Loucy (cell line): ENCODE measurements at regions not wholly inside any gene's neighbourhood (a gene's known extent, or its start where the extent isn't known, plus 50 kb on each side); places are given as distances from the start of the nearest gene placed in this dataset.

Experiments
- H2AFZ ChIP-seq: fragments of 200-600 bp; sonication (generic); 2 replicates; pipeline ENCODE4 v1.6.0; 2016; ENCODE audit warnings: antibody characterized with exemption, mild to moderate bottlenecking, low read length, moderate library complexity
- H3F3A ChIP-seq: fragments of 200-600 bp; 2 replicates; pipeline ENCODE4 v1.6.0; 2016; ENCODE audit warnings: antibody characterized with exemption, low read depth, mild to moderate bottlenecking
- H3K27me3 ChIP-seq: fragments of 200-600 bp; sonication (generic); 2 replicates; pipeline ENCODE4 v1.6.1; 2014; ENCODE audit warnings: low read length, mild to moderate bottlenecking; ENCODE audit not compliant: insufficient read depth, poor library complexity, severe bottlenecking
- H3K36me3 ChIP-seq: fragments of 200-600 bp; sonication (generic); 2 replicates; pipeline ENCODE4 v1.6.1; 2016; ENCODE audit warnings: low read length; ENCODE audit not compliant: insufficient read depth
- H3K4me1 ChIP-seq: fragments of 200-600 bp; sonication (generic); 2 replicates; pipeline ENCODE4 v1.5.1; 2014; ENCODE audit warnings: low read length, mild to moderate bottlenecking; ENCODE audit not compliant: insufficient read depth, poor library complexity, severe bottlenecking
- H3K4me2 ChIP-seq: fragments of 200-600 bp; sonication (generic); 2 replicates; pipeline ENCODE4 v1.6.0; 2014; ENCODE audit warnings: antibody characterized with exemption, low read length, low read depth, mild to moderate bottlenecking; ENCODE audit not compliant: poor library complexity, severe bottlenecking
- H3K4me3 ChIP-seq: fragments of 200-600 bp; sonication (generic); 2 replicates; pipeline ENCODE4 v1.5.1; 2014; ENCODE audit warnings: low read length, mild to moderate bottlenecking, mixed read lengths; ENCODE audit not compliant: poor library complexity, severe bottlenecking
- H3K79me2 ChIP-seq: fragments of 200-600 bp; sonication (generic); 2 replicates; pipeline ENCODE4 v1.6.1; 2014; ENCODE audit warnings: low read length; ENCODE audit not compliant: insufficient read depth
- H3K9ac ChIP-seq: fragments of 200-600 bp; sonication (generic); 2 replicates; pipeline ENCODE4 v1.6.0; 2014; ENCODE audit warnings: mild to moderate bottlenecking, low read depth, low read length, moderate library complexity; ENCODE audit not compliant: poor library complexity, severe bottlenecking
- H3K9me2 ChIP-seq: fragments of 200-600 bp; sonication (generic); replicated peaks from 2 replicates; pipeline ENCODE4 v1.6.1; 2016; ENCODE audit warnings: low read depth, low read length, mixed read lengths
- H3K9me3 ChIP-seq: fragments of 200-600 bp; sonication (generic); 2 replicates; pipeline ENCODE4 v1.6.1; 2014; ENCODE audit warnings: mild to moderate bottlenecking, antibody characterized with exemption, low read length, low read depth; ENCODE audit not compliant: insufficient read depth
- H4K20me1 ChIP-seq: fragments of 200-600 bp; sonication (generic); 2 replicates; pipeline ENCODE4 v1.6.0; 2014; ENCODE audit warnings: antibody characterized with exemption, low read length, mild to moderate bottlenecking; ENCODE audit not compliant: insufficient read depth, poor library complexity, severe bottlenecking
- EZH2phosphoT487 ChIP-seq: fragments of 200-600 bp; IDR thresholded peaks from 2 replicates; pipeline ENCODE4 v1.6.1; 2018; ENCODE audit warnings: antibody characterized with exemption, mild to moderate bottlenecking, moderate library complexity, borderline replicate concordance
- TF ChIP-seq, protein P1 (sequence below): fragments of 200-600 bp; sonication (generic); conservative IDR thresholded peaks from 2 replicates; pipeline ENCODE4 v1.5.1; 2014; ENCODE audit warnings: mild to moderate bottlenecking, antibody characterized with exemption, low read length

- H3K9me3 ChIP-seq = no peaks in the 10 kb centered on the region
Measured at GRCh38 chr10:10956681-10957542, 60.8 kb upstream of the CELF2 start.

GRCh38 chr10:10958041-10958440 lies 59.6 kb upstream of the CELF2 start:
- Histone ChIP-seq H3K79me2 (no peaks in the 10 kb centered on the region), H3K4me3 (no peak overlapping the region), H3K9ac (no peak overlapping the region), H3K9me3 (no peaks in the 10 kb centered on the region), H3K4me1 (no peaks in the 10 kb centered on the region), H2AFZ (no peak overlapping the region), H3K27me3 (no peaks in the 10 kb centered on the region), H4K20me1 (no peaks in the 10 kb centered on the region), H3F3A (no peaks in the 10 kb centered on the region), H3K36me3 (no peaks in the 10 kb centered on the region), H3K9me2 (no peaks in the 10 kb centered on the region), H3K4me2 (no peak overlapping the region)
- TF ChIP-seq EZH2phosphoT487 = no peak
- TF ChIP-seq, protein P1, sequence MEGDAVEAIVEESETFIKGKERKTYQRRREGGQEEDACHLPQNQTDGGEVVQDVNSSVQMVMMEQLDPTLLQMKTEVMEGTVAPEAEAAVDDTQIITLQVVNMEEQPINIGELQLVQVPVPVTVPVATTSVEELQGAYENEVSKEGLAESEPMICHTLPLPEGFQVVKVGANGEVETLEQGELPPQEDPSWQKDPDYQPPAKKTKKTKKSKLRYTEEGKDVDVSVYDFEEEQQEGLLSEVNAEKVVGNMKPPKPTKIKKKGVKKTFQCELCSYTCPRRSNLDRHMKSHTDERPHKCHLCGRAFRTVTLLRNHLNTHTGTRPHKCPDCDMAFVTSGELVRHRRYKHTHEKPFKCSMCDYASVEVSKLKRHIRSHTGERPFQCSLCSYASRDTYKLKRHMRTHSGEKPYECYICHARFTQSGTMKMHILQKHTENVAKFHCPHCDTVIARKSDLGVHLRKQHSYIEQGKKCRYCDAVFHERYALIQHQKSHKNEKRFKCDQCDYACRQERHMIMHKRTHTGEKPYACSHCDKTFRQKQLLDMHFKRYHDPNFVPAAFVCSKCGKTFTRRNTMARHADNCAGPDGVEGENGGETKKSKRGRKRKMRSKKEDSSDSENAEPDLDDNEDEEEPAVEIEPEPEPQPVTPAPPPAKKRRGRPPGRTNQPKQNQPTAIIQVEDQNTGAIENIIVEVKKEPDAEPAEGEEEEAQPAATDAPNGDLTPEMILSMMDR = no peak

More at GRCh38 chr10:10956681-10957542, 60.8 kb upstream of the CELF2 start:
- Histone ChIP-seq H3K27me3 (no peaks in the 10 kb centered on the region), H3K36me3 (no peaks in the 10 kb centered on the region), H2AFZ (no peak overlapping the region), H3K9me2 (no peaks in the 10 kb centered on the region), H3F3A (no peaks in the 10 kb centered on the region), H3K9ac (no peak overlapping the region), H4K20me1 (no peaks in the 10 kb centered on the region), H3K4me3 (no peak overlapping the region), H3K79me2 (no peaks in the 10 kb centered on the region), H3K4me1 (no peaks in the 10 kb centered on the region), H3K4me2 (no peak overlapping the region)
- no peak for TF ChIP-seq EZH2phosphoT487
- TF ChIP-seq, protein P1 = no peak

- H3K9ac ChIP-seq = no peak overlapping the region
- H3K9me3 ChIP-seq = no peaks in the 10 kb centered on the region
- no peaks in the 10 kb centered on the region for H3K4me1 ChIP-seq
- no peaks in the 10 kb centered on the region for H3K36me3 ChIP-seq
- TF ChIP-seq, protein P1 = no peak
- TF ChIP-seq EZH2phosphoT487 = no peak
- H3K4me3 ChIP-seq = no peak overlapping the region
- H3K79me2 ChIP-seq = no peaks in the 10 kb centered on the region
- no peak overlapping the region for H3K4me2 ChIP-seq
- no peak overlapping the region for H2AFZ ChIP-seq
- H3K9me2 ChIP-seq = no peaks in the 10 kb centered on the region
- H4K20me1 ChIP-seq = no peaks in the 10 kb centered on the region
- H3F3A ChIP-seq = no peaks in the 10 kb centered on the region
- H3K27me3 ChIP-seq = no peaks in the 10 kb centered on the region
Measured at GRCh38 chr10:10959666-10960065, 58.0 kb upstream of the CELF2 start.
